RPMI7951 (cell line): ENCODE measurements at regions not wholly inside any gene's neighbourhood (a gene's known extent, or its start where the extent isn't known, plus 50 kb on each side); places are given as distances from the start of the nearest gene placed in this dataset.

Source experiments
- DNase-seq: peaks from one replicate; pipeline ENCODE4 v3.0.0-alpha.2; 2012; ENCODE audit warnings: low read depth

- no peak for DNase-seq
These were observed 310.0 kb upstream of the TSHZ3 start for GRCh38 chr19:31658993-31659896.

- peak; percentile 35 for DNase-seq
These were observed 310.6 kb upstream of the TSHZ3 start for GRCh38 chr19:31659897-31660210.

GRCh38 chr19:31664096-31664495 lies 314.9 kb upstream of the TSHZ3 start:
- DNase-seq, result no peak

DNA sequence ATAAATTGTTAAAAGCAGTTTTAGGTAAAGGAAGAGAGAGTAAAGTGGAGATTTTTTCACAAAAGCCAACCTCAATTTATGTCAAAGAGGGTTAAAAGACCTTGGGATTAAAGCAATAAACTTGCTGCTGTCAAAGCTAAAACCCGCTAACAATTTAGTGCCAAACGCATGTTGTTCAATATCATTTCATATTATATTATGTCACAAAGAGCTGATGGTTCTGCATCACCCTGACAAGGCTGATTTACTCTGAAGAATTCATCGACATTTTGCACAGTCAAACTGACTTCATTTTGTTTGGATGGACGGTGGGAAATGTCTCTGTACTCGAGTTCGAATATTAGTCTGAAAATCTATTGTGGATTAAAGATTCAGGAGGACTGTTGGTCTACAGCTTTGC lies 315.8 kb upstream of the TSHZ3 start:
- DNase-seq, result no peak

DNA sequence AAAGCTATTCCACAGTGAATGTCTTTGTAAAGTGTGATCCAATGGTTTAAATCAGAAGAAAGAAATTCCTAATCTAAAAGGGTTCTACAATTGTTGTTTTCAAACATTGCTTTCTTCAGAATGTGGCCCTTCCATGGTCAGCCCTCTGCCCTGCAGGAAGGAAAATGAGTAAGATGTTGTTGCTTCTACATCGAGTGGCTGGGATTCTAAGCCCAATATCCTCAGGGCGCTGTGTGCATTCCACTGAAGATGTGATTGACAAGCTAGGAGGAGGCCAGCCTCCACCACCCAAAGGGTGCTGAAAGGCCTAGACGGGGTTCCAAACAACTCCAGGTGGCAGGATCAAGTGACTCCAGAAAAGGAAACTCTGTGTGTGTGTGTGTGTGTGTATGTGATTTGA lies 316.9 kb upstream of the TSHZ3 start:
- DNase-seq, result peak; percentile 15

GRCh38 chr19:31667106-31667505 lies 317.9 kb upstream of the TSHZ3 start:
- no peak for DNase-seq

DNA sequence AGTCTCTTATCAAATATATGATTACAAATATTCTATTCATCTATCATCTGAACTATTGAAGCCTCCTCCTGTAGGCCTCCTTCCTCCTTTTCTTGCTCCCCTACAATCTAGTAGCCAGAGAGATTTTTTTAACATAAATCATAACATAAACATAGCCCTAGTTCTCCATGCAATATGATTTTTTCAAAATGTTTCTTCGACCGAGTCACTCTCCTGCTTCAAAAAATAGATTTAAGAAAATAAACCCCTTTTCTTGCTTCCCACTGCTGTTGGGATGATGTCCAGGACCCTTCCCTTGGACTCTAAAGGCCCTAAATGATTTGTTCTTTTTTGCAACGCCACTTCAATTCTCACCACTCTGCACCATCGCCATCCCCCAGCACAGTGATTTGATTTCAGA lies 319.7 kb upstream of the TSHZ3 start:
- no peak for DNase-seq

DNA sequence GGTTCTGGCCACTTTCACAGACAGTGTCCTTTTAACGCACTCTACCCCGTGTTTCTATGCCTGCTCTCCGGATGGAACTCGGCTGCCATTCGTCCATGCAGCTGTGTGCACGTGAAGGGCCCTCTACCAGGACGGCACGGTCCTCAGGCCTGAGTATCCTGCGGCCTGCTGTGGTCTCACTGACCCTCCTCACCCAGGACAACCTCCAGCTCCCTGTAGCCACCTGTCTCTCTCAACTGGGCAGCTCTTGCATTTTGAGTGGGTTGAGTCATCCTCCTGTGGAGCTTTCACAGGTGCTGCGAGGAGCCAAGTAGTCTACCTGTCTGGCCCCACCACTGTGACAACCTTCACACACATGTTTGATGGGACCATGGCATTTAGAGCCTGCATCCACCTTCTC lies 321.7 kb upstream of the TSHZ3 start:
- no peak for DNase-seq

DNA sequence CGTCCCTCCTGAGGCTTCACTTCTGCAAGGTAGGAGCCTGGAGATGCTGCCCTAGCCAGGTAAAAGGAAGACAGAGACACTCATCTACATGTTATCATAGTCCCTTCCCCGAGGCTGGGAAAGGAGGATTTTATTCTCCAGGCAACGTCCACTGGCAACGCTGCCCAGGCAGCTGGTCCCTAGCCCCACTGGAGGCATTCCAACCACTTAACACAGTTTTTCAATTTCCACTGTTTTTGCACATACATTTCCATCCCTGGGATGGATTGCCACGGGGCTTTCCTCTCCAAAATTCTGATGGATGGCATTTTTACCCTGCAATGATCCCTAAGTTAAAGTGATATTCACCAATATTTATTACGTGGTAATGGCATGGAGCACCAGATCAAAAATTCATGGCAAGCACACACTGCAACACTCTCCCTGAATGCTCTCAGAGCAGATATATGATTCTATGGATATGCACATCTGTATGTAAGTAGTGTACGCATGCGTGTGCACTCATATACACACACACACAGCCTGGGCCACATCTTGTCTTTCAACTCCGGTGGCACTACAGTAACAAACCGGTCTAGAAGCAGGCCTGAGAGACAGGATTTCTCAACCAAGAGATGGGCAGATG lies 322.3 kb upstream of the TSHZ3 start:
- DNase-seq, result no peak

DNA sequence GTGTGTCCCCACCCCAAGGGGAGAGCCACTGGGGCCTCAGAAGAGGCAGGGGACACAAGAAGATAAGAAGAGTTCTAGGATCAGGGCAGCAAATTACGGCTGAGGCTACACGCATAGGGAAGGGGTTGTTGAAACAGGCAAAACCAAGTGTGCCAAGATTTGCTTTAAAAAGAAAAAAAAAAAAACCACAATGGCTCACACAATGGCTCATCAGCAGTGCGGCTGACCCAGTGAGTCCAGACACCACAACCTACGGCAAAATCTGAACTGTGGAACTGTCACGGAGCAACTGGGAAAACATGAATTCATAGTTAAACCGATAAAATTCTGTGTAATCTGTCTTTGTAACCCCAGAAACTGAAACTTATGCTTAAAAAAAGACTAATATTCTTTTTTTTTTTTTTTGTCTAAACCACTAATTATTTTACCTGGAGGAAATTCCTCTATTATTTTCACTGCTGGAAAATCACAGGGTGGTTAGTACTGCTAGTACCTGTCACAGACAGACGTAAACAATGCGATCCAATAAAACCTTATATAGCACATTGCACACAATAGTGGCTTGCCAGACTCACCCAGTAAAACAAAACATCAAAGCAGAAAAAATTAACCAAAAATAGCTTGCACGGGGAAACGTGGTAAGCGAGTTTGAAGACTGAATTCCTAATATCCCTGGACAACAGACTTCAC lies 325.4 kb upstream of the TSHZ3 start:
- DNase-seq, result peak; percentile 79

DNA sequence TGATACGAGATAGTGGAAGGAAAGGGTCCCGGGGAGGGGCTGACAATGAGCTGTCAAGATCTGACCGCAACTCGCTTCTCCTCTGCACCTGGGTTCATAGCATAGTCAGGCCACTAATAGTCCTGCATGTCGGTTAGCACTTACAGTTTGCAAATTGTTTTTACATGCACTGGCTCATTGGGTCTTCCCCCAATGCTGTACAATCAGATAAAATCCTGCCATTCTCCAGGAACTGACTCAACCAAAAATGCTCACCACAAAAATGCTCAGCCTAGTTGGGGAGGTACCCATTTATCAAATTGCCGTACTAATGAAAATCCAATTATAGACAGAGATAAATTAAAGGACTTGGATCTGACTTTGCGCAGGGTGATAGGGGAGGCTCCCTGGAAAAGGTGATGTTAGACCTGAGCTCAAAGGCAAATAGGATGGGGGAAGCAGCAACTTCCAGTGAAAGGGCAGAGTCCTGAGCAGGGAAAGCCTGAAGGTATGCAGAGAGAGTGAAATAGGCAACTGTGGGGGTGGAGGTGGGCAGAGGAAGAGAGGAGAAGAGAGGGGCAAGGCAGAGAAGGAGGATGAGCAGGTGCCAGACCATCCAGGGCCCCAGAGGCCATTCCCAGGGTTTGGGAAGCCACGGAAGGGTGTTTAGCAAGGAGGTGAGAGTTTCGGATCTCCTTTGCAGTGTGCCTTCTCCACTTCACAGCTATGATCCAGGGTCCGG lies 326.1 kb upstream of the TSHZ3 start:
- DNase-seq, result peak; percentile 88

DNA sequence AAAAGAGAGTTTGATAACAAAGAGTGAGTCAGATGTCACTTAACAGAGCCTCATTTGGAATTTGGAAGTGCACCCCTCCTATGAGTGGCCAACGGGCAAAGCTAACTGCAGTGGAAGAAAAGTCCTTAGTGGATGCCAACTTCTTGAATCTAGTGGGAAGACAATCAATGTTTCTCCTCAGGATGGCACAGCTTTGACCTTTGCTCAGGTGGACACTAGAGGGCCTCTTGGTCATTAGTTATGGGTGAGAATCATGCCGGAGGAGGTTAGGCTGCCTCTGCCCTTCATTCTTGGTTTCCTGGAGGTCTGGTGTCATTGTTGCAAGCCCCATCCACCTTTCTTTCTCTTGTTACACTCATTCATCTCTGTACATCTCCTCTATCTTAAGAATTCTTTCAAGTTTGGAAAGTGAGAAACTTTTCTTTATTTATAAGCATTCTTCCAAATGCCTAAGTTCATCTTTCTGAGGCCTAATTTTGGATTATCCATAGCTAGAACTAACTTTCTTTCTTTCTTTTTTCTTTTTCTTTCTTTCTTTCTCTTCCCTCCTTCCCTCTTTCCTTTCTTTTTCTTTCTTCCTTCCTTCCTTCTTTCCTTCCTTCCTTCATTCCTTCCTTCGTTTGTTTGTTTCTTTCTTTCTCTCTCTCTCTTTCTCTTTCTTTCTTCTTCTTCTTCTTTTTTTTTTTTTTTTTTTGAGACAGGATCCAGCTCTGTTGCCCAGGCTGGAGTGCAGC lies 327.2 kb upstream of the TSHZ3 start:
- DNase-seq, result peak; percentile 28

GRCh38 chr19:31678421-31678820 lies 329.2 kb upstream of the TSHZ3 start:
- DNase-seq, result peak; percentile 31

GRCh38 chr19:31681121-31681520 lies 331.9 kb upstream of the TSHZ3 start:
- DNase-seq, result no peak

GRCh38 chr19:31693131-31693932 lies 344.1 kb upstream of the TSHZ3 start:
- DNase-seq, result no peak

GRCh38 chr19:31693933-31694269 lies 344.7 kb upstream of the TSHZ3 start:
- no peak for DNase-seq

DNA sequence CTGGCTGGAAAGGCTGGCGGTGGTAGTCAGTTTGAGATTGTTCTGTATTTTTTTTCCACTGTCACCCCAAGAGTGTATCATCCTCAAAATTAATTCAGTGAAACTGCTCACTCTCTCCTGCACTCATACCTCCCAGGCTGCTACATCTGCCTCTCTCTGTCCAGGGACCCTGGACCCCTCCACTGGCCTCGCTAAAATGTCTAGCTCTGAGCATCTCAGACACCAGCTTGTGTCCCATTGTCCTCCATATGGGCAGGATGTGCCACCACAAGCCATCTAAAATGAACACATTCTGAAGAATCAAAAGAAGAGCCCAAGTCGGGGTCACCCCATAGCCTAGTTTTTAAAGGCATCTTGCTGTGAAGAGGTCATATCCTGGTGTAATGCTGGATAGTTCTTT lies 345.5 kb upstream of the TSHZ3 start:
- DNase-seq, result no peak

DNA sequence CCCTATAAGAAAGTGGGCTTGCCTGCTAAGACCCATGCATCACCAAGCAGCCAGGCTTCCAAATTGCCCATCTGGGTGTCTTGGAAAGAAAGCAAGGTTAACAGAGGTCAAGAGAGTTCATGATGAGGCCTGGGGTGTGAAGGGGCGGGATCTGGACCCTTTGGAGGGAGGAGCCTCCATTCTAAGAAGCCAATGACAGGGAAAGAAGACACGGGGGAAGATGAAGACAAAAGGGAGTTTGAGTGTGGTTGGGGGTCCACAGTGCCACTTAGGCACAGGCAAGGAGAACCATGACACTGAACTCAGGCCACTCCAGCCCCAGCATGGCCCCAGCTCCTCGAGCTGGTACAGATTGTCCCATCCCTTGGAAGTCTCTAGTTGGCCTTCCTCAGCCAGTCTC lies 350.2 kb upstream of the TSHZ3 start:
- DNase-seq, result no peak

- no peak for DNase-seq
These were observed 351.9 kb upstream of the TSHZ3 start for GRCh38 chr19:31701146-31701545.

DNA sequence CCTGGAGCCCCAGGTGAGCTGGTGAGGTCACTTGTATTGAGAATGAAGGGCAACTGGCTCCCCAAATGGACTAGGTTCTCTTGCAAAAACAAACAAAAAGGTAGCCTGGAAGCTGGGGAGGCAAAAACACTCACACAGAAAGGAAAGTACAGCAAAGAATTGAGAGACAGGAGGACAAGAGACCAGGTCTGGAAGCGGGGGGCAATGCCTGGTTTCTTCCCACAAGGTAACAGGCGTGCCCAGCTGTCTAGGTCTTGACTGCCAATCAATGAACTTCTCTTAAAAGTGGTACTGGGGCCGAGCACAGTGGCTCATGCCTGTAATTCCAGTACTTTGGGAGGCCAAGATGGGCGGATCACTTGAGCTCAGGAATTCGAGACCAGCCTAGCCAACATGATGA lies 356.4 kb upstream of the TSHZ3 start:
- no peak for DNase-seq

DNA sequence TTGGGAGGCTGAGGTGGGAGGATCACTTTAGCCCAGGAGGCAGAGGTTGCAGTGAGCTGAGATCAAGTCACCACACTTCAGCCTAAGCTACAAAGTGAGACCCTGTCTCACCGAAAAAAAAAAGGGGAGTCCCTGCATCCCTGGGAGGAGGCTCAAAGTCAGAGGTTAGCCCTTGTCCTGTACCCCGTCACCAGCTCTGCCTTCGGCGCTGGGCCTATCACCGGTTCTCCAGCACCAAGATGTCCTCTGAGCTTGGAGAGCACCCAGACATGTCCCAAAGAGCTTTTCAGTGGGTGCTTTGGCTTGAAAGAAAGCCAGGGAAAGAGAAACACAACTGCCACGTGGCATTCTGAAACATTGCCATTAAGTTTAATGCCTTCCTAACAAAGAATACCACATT lies 356.9 kb upstream of the TSHZ3 start:
- no peak for DNase-seq
